Breast epithelium (tissue), 4 donors: ENCODE measurements at regions not wholly inside any gene's neighbourhood (a gene's known extent, or its start where the extent isn't known, plus 50 kb on each side); places are given as distances from the start of the nearest gene placed in this dataset.

Source experiments
- DNase-seq, 2 donors: peaks; one replicate each; pipeline ENCODE4 v3.0.0-alpha.2; 2019; ENCODE audit warnings: low spot score in 2 of 2
- H3K27ac ChIP-seq, 2 donors: fragments of 200-600 bp; sonication (generic) in 1 of 2; one replicate each; pipeline ENCODE4 v1.5.1; 2016 to 2019; ENCODE audit warnings: mild to moderate bottlenecking in 1 of 2
- H3K27me3 ChIP-seq, 2 donors: fragments of 200-600 bp; sonication (generic) in 1 of 2; one replicate each; pipeline versions ENCODE4 v1.5.1 to v1.6.0; 2017 to 2019; ENCODE audit warnings: control low read depth in 1 of 2, mild to moderate bottlenecking in 1 of 2
- H3K36me3 ChIP-seq: fragments of 200-600 bp; one replicate; pipeline ENCODE4 v1.5.1; 2019
- H3K4me1 ChIP-seq, 2 donors: fragments of 200-600 bp; sonication (generic); one replicate each; pipeline ENCODE4 v1.5.1; 2016 to 2019; ENCODE audit warnings: control low read depth in 1 of 2
- H3K4me3 ChIP-seq, 3 donors: fragments of 200-600 bp; sonication (generic); 1 replicate in 2 of 3; 2 replicates in 1 of 3; pipeline ENCODE4 v1.5.1; 2016 to 2019; ENCODE audit warnings: mild to moderate bottlenecking in 3 of 3, moderate library complexity in 2 of 3
- H3K9me3 ChIP-seq, 2 donors: fragments of 200-600 bp; sonication (generic) in 1 of 2; one replicate each; pipeline ENCODE4 v1.5.1; 2016 to 2019; ENCODE audit warnings: control low read depth in 1 of 2
- POLR2A ChIP-seq: fragments of 450-650 bp; IDR thresholded peaks from one replicate; pipeline ENCODE4 v1.6.1; 2016; ENCODE audit warnings: antibody characterized with exemption, mild to moderate bottlenecking, moderate library complexity
- POLR2AphosphoS5 ChIP-seq, 3 donors: sonication (generic); formaldehyde crosslinking; IDR thresholded peaks; one replicate each; pipeline ENCODE4 v1.6.1; 2017; ENCODE audit warnings: antibody characterized with exemption in 3 of 3
- intact Hi-C: fragments of 100-400 bp; cut with DNase I; formaldehyde crosslinking; loops from one replicate; pipeline ENCODE4 v1.15.1; 2023; ENCODE audit warnings: low total_unique reads
- TF ChIP-seq, protein P1 (sequence below), 3 donors: fragments of 450-650 bp; IDR thresholded peaks; one replicate each; pipeline ENCODE4 v1.5.1; 2016 to 2017; ENCODE audit warnings: antibody characterized with exemption in 3 of 3, mild to moderate bottlenecking in 3 of 3, moderate library complexity in 3 of 3

DNA sequence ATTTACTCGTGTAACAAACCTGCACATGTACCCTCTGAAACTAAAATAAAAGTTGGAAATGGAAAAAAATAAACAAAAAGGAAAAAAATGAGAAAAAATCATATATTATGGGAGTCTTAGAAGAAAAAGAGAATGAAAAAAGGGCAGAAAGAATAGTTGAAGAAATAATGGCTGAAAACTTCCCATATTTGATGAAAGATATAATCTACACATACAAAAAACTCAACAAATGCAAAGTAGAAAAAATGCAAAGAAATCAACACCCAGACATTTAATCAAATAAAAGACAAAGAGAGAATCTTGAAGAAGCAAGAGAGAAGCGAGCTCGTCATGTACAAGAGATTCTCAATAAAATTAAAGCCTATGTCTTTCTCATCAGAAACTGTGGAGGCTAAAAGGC, 73.8 kb downstream of the SLC25A46 start:
- no peak overlapping the region for H3K27ac ChIP-seq
- intact Hi-C loops, result no loop called here
- H3K4me1 ChIP-seq, result no peaks in the 10 kb centered on the region
- H3K27me3 ChIP-seq, result no peaks in the 10 kb centered on the region
- no peaks in the 10 kb centered on the region for H3K36me3 ChIP-seq
- H3K9me3 ChIP-seq, result peaks cover 5 to 10% of the 10 kb centered on the region in 2 donors
- DNase-seq, result no peak
- no peak overlapping the region for H3K4me3 ChIP-seq
- TF ChIP-seq, protein P1, sequence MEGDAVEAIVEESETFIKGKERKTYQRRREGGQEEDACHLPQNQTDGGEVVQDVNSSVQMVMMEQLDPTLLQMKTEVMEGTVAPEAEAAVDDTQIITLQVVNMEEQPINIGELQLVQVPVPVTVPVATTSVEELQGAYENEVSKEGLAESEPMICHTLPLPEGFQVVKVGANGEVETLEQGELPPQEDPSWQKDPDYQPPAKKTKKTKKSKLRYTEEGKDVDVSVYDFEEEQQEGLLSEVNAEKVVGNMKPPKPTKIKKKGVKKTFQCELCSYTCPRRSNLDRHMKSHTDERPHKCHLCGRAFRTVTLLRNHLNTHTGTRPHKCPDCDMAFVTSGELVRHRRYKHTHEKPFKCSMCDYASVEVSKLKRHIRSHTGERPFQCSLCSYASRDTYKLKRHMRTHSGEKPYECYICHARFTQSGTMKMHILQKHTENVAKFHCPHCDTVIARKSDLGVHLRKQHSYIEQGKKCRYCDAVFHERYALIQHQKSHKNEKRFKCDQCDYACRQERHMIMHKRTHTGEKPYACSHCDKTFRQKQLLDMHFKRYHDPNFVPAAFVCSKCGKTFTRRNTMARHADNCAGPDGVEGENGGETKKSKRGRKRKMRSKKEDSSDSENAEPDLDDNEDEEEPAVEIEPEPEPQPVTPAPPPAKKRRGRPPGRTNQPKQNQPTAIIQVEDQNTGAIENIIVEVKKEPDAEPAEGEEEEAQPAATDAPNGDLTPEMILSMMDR (IDR thresholded peaks at IDR 0.05), result no peak
- no peak for TF ChIP-seq POLR2A
- no peak for TF ChIP-seq POLR2AphosphoS5 (IDR thresholded peaks at IDR 0.05)

DNA sequence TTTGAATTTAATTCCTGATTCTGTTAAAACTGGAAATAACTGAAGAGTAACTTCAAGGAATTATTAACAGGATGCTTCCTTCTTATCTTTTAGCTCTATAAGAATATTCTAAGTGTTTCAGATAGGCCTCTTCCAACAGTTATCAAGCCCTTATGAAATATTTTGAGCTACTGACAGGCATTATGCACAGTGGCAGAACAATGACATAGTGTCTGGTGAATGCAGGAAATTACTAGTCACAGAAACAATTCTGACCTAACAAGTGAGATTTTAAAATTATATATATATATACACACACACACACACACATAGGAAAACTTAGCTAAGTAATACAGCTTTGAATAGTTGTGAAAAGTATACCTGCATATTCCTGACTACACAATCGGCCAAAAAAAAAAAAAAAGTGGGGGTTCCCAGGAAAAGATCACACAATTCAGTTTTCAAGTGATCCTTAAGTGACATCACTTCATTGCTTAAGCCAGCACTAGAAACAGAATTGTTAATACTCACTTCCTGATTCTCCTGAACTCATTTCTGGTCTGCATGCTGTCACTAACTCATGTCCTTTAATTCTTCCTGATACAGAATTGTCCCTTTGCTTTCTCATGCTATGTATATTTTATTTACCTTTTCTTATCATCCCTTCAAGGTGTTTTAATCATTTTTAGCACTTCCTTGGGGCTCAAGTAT, 77.3 kb downstream of the SLC25A46 start:
- Histone ChIP-seq H3K27ac (no peak overlapping the region), H3K4me3 (no peak overlapping the region), H3K36me3 (no peaks in the 10 kb centered on the region), H3K27me3 (no peaks in the 10 kb centered on the region), H3K4me1 (no peaks in the 10 kb centered on the region), H3K9me3 (peaks cover 5 to 10% of the 10 kb centered on the region in 2 donors)
- no peak for DNase-seq
- TF ChIP-seq POLR2AphosphoS5 (IDR thresholded peaks at IDR 0.05), result no peak
- TF ChIP-seq, protein P1 (IDR thresholded peaks at IDR 0.05), result no peak
- TF ChIP-seq POLR2A, result no peak
- intact Hi-C loops, result no loop called here

DNA sequence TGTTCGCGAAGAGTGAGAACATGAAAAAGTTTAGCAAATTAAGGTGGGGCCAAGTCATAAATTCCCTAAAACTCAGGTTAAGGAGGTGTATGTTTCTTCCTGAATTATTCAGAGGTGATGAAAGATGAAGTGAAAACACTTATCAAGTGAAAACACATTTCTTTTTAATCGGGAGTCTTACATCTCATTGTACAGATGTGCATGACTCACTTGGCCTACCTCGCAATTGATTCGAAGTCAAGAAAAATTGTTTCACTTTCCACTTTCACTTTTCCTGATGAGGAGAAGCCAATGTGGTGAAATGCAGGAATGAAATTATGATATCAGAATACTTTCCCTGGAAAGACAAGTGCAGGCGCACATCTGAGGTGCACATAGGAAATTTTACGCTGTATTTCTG, 78.7 kb downstream of the SLC25A46 start:
- Histone ChIP-seq H3K36me3 (no peaks in the 10 kb centered on the region), H3K27ac (no peak overlapping the region), H3K4me1 (no peaks in the 10 kb centered on the region), H3K9me3 (peaks cover 0 to 2% of the 10 kb centered on the region in 2 donors), H3K27me3 (no peaks in the 10 kb centered on the region), H3K4me3 (no peak overlapping the region)
- TF ChIP-seq POLR2A, result no peak
- no peak for TF ChIP-seq POLR2AphosphoS5 (IDR thresholded peaks at IDR 0.05)
- TF ChIP-seq, protein P1 (IDR thresholded peaks at IDR 0.05), result no peak
- intact Hi-C loops, result no loop called here
- DNase-seq, result no peak

DNA sequence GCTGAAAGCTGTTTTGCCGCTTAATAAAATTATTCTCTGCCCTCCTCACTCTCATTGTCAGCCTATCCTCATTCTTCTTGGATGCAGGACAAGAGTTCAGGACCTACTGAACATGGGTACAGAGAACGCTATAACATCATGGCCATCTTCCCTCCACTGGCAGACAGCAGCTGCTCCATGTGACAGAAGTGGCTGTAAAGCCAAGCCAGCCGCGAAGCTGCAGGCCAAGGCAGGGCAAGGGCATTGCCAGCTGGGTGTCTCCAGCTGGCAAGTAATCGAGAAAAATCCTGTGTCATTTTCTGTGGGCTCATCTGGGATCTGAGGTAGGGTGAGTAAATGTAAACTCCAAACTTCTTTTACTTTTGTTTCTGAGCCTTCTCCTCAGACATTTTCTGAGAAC, 84.8 kb downstream of the SLC25A46 start:
- Histone ChIP-seq H3K36me3 (no peaks in the 10 kb centered on the region), H3K4me1 (no peaks in the 10 kb centered on the region), H3K4me3 (no peak overlapping the region), H3K27me3 (no peaks in the 10 kb centered on the region), H3K9me3 (peaks cover 26 to 34% of the 10 kb centered on the region in 2 donors), H3K27ac (no peak overlapping the region)
- TF ChIP-seq POLR2AphosphoS5 (IDR thresholded peaks at IDR 0.05) (no peak), POLR2A (no peak)
- TF ChIP-seq, protein P1 (IDR thresholded peaks at IDR 0.05), result no peak
- no peak for DNase-seq
- intact Hi-C loops, result no loop called here

DNA sequence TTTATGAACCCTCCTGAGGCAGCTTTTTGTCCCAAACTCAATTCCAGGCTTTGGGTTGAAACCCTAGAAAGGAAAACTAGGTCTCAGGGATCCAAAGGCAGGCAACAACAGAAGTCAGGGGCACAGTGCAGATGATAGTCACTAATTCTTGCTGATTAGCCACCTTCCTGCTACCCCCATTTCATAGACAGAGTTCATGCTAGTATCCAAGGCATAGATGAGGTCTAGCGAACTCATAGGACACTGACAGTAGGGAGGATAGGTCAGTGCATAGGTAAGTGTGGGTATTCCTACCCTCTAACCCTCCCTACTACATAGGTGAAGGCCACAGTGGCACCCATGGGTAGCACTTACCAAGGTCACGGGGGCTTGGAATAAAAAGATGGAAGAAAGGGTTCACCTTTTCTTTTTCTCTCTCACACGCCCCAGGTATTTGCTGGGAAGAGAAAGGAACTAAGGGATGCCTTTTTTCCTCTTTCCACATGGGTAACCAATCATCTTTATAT, 86.2 kb downstream of the SLC25A46 start:
- H3K27me3 ChIP-seq, result no peaks in the 10 kb centered on the region
- H3K4me1 ChIP-seq, result no peaks in the 10 kb centered on the region
- TF ChIP-seq POLR2A (no peak), POLR2AphosphoS5 (IDR thresholded peaks at IDR 0.05) (no peak)
- TF ChIP-seq, protein P1 (IDR thresholded peaks at IDR 0.05), result no peak
- H3K36me3 ChIP-seq, result no peaks in the 10 kb centered on the region
- no peak overlapping the region for H3K4me3 ChIP-seq
- no peak for DNase-seq
- no peak overlapping the region for H3K27ac ChIP-seq
- peaks cover 26 to 43% of the 10 kb centered on the region in 2 donors for H3K9me3 ChIP-seq
- intact Hi-C loops, result no loop called here
